ENCODE measurements at regions not wholly inside any gene's neighbourhood (a gene's known extent, or its start where the extent isn't known, plus 50 kb on each side); places are given as distances from the start of the nearest gene placed in this dataset.

GRCh38 chr4:135553213-135553612 is 1351.6 kb upstream of the PABPC4L start:
- Histone ChIP-seq H3K9me1 (replicated peaks; ENCODE audit: control insufficient read depth, extremely low read depth, insufficient read depth, low read length) (no peaks in the 10 kb centered on the region), H3K27ac (ENCODE audit: insufficient read depth, low read depth, low read length) (no peak overlapping the region), H3K4me3 (replicated peaks in 1 of 3; ENCODE audit: insufficient read depth in 1 of 3, low read depth in 1 of 3, low read length in 3 of 3) (no peak overlapping the region), H3K27me3 (ENCODE audit: control insufficient read depth in 2 of 2, insufficient read depth in 2 of 2, low read length in 2 of 2) (no peaks in the 10 kb centered on the region), H4K20me1 (replicated peaks; ENCODE audit: control insufficient read depth, extremely low read depth, insufficient read depth, low read length) (no peaks in the 10 kb centered on the region), H3K4me2 (ENCODE audit: insufficient read depth, low read length) (no peak overlapping the region), H3K36me3 (ENCODE audit: control insufficient read depth in 2 of 2, extremely low read depth in 1 of 2, insufficient read depth in 2 of 2, low read length in 2 of 2) (no peaks in the 10 kb centered on the region), H3K9me3 (replicated peaks; ENCODE audit: control insufficient read depth, insufficient read depth, low read length) (no peaks in the 10 kb centered on the region), H3K4me1 (ENCODE audit: control insufficient read depth, extremely low read depth, insufficient read depth, low read length) (no peaks in the 10 kb centered on the region), H3K9ac (replicated peaks; ENCODE audit: extremely low read depth, insufficient read depth, low read length) (no peak overlapping the region), H2AFZ (ENCODE audit: low read depth, low read length) (peak overlapping the region; percentile 21), H3K79me2 (ENCODE audit: control insufficient read depth, insufficient read depth, low read length) (no peaks in the 10 kb centered on the region)
- dilution Hi-C loops (cut with MboI; ENCODE audit: extremely low pct_ligation_motif_present, low sequenced_read_pairs) = no loop called here
- CTCF ChIA-PET = no interaction called here
- TF ChIP-seq POLR2AphosphoS5 (IDR thresholded peaks at IDR 0.05; ENCODE audit: insufficient read depth, low read depth, low read length) = no peak
- no peak for TF ChIP-seq POLR2A (IDR thresholded peaks at IDR 0.05; ENCODE audit: low read depth, low read length)
- FAIRE-seq (no peak), DNase-seq (ENCODE audit: low read depth, low spot score) (no peak)
- POLR2A ChIA-PET = no interaction called here
- intact Hi-C loops (cut with micrococcal nuclease) = no loop called here
- BruUV-seq (replicated peaks) = no TSS peak

- no peaks in the 10 kb centered on the region for H3K9me3 ChIP-seq (replicated peaks; ENCODE audit: control insufficient read depth, insufficient read depth, low read length)
- TF ChIP-seq GATA2 (IDR thresholded peaks at IDR 0.05; ENCODE audit: insufficient read depth, insufficient read length, low read depth, low read length) (no peak), MAX (IDR thresholded peaks at IDR 0.05; ENCODE audit: insufficient read depth, insufficient read length) (no peak), POLR2AphosphoS5 (IDR thresholded peaks at IDR 0.05; ENCODE audit: insufficient read depth, low read depth, low read length) (no peak), MYC (IDR thresholded peaks at IDR 0.05; ENCODE audit: low read depth, low read length) (no peak), FOS (IDR thresholded peaks at IDR 0.05; ENCODE audit: borderline replicate concordance, insufficient read depth, low read length) (no peak), POLR2A (IDR thresholded peaks at IDR 0.05; ENCODE audit: low read depth, low read length) (no peak), CTCF (IDR thresholded peaks at IDR 0.05; ENCODE audit: extremely low read depth in 1 of 2, insufficient read depth in 1 of 2, low read depth in 1 of 2, low read length in 2 of 2) (no peak), EZH2 (IDR thresholded peaks at IDR 0.05; ENCODE audit: borderline replicate concordance, low read depth, low read length, severe bottlenecking) (no peak), JUN (IDR thresholded peaks at IDR 0.05; ENCODE audit: borderline replicate concordance, insufficient read depth, insufficient read length, low read depth) (no peak)
- BruUV-seq (replicated peaks) = no TSS peak
- ChIA-PET CTCF (no interaction called here), POLR2A (no interaction called here)
- H3K9me1 ChIP-seq (replicated peaks; ENCODE audit: control insufficient read depth, extremely low read depth, insufficient read depth, low read length) = no peaks in the 10 kb centered on the region
- FAIRE-seq (no peak), DNase-seq (ENCODE audit: low read depth, low spot score) (no peak)
- H3K4me2 ChIP-seq (ENCODE audit: insufficient read depth, low read length) = no peak overlapping the region
- H4K20me1 ChIP-seq (replicated peaks; ENCODE audit: control insufficient read depth, extremely low read depth, insufficient read depth, low read length) = no peaks in the 10 kb centered on the region
- no peak overlapping the region for H3K4me3 ChIP-seq (replicated peaks in 1 of 3; ENCODE audit: insufficient read depth in 1 of 3, low read depth in 1 of 3, low read length in 3 of 3)
- no peak overlapping the region for H2AFZ ChIP-seq (ENCODE audit: low read depth, low read length)
- no peaks in the 10 kb centered on the region for H3K27me3 ChIP-seq (ENCODE audit: control insufficient read depth in 2 of 2, insufficient read depth in 2 of 2, low read length in 2 of 2)
- H3K36me3 ChIP-seq (ENCODE audit: control insufficient read depth in 2 of 2, extremely low read depth in 1 of 2, insufficient read depth in 2 of 2, low read length in 2 of 2) = no peaks in the 10 kb centered on the region
- H3K9ac ChIP-seq (replicated peaks; ENCODE audit: extremely low read depth, insufficient read depth, low read length) = no peak overlapping the region
- dilution Hi-C loops (cut with MboI; ENCODE audit: extremely low pct_ligation_motif_present, low sequenced_read_pairs) (no loop called here), intact Hi-C loops (cut with micrococcal nuclease) (no loop called here)
- no peaks in the 10 kb centered on the region for H3K4me1 ChIP-seq (ENCODE audit: control insufficient read depth, extremely low read depth, insufficient read depth, low read length)
- H3K27ac ChIP-seq (ENCODE audit: insufficient read depth, low read depth, low read length) = no peak overlapping the region
- no peaks in the 10 kb centered on the region for H3K79me2 ChIP-seq (ENCODE audit: control insufficient read depth, insufficient read depth, low read length)
Measured at GRCh38 chr4:135552131-135552530, 1350.5 kb upstream of the PABPC4L start.
